HCT116 (cell line): ENCODE measurements at regions not wholly inside any gene's neighbourhood (a gene's known extent, or its start where the extent isn't known, plus 50 kb on each side); places are given as distances from the start of the nearest gene placed in this dataset.

Experiments used
- ATAC-seq: fragments of 200-7000 bp; cut with Tn5 transposase; 2 replicates; pipeline ENCODE4 v1.9.1; 2020; ENCODE audit warnings: mild to moderate bottlenecking, moderate library complexity
- BruUV-seq: library from RNA; stranded (reverse); fragments of 400-500 nt; replicated peaks from 2 replicates; lab custom pipeline; 2021; lab: Mats Ljungman, UMichigan
- CTCF ChIA-PET: fragments of 300-600 bp; sonication (Branson Sonifier 250); formaldehyde crosslinking; loops from one replicate; lab custom pipeline; 2021; ENCODE audit warnings: antibody characterized with exemption; lab: Charles Lee
- POLR2A ChIA-PET: fragments of 300-600, 350-600 bp; sonication (Branson Sonifier 250); formaldehyde crosslinking; loops from one replicate; lab custom pipeline; 2021; ENCODE audit warnings: antibody characterized with exemption; lab: Charles Lee
- RAD21 ChIA-PET, 2 experiments: fragments of 300-600 bp; sonication (Branson Sonifier 250); formaldehyde crosslinking; loops; one replicate each; lab custom pipeline; 2023; ENCODE audit warnings: low total read pairs in 2 of 2; ENCODE audit not compliant: uncharacterized antibody in 2 of 2, unreplicated experiment in 2 of 2, low non-redundant PET in 1 of 2; lab: Charles Lee
- DNase-seq: peaks from one replicate; pipeline ENCODE4 v3.0.0-alpha.2; 2010; ENCODE audit warnings: low read depth, low spot score
- H2AFZ ChIP-seq: fragments of 200-600 bp; shearing (Covaris generic), sonication (generic); 2 replicates; pipeline ENCODE4 v1.6.1; 2017; ENCODE audit warnings: low read depth, mixed run types, mixed read lengths, antibody characterized with exemption, low read length; ENCODE audit not compliant: poor library complexity, severe bottlenecking
- H3K27ac ChIP-seq: 2 replicates; pipeline ENCODE4 v1.5.1; 2012; ENCODE audit warnings: low read depth, low read length
- H3K27me3 ChIP-seq: fragments of 200-600 bp; sonication (generic); 2 replicates; pipeline ENCODE4 v1.6.1; 2016; ENCODE audit warnings: mixed run types, low read length, mixed read lengths; ENCODE audit not compliant: insufficient read depth
- H3K36me3 ChIP-seq, 2 experiments: fragments of 200-500 bp in 1 of 2; fragments of 200-600 bp in 1 of 2; sonication (Bioruptor generic) in 1 of 2; sonication (generic) in 1 of 2; 2 replicates each; pipeline versions ENCODE4 v1.5.1 to v1.6.1; 2014 to 2016; ENCODE audit warnings: low read length in 2 of 2, inconsistent platforms in 1 of 2, mixed read lengths in 1 of 2, mixed run types in 1 of 2; ENCODE audit not compliant: insufficient read depth in 2 of 2, control insufficient read depth in 1 of 2
- H3K4me1 ChIP-seq, 2 experiments: fragments of 200-600 bp in 1 of 2; sonication (generic) in 1 of 2; 2 replicates each; pipeline versions ENCODE4 v1.5.1 to v1.6.1; 2012 to 2017; ENCODE audit warnings: low read length in 2 of 2, inconsistent platforms in 1 of 2, mild to moderate bottlenecking in 1 of 2, mixed read lengths in 1 of 2, mixed run types in 1 of 2, moderate library complexity in 1 of 2; ENCODE audit not compliant: insufficient read depth in 2 of 2, control insufficient read depth in 1 of 2
- H3K4me2 ChIP-seq: fragments of 200-600 bp; sonication (generic); 2 replicates; pipeline ENCODE4 v1.6.1; 2017; ENCODE audit warnings: mixed run types, low read length, mixed read lengths
- H3K4me3 ChIP-seq, 2 experiments: fragments of 200-600 bp in 1 of 2; sonication (generic) in 1 of 2; replicated peaks in 1 of 2; 2 replicates each; pipeline ENCODE4 v1.5.1; 2011 to 2016; ENCODE audit warnings: low read length in 2 of 2, control low read depth in 1 of 2, low read depth in 1 of 2, mild to moderate bottlenecking in 1 of 2, mixed read lengths in 1 of 2, mixed run types in 1 of 2
- H3K79me2 ChIP-seq: fragments of 200-600 bp; sonication (generic); 2 replicates; pipeline ENCODE4 v1.6.1; 2017; ENCODE audit warnings: mild to moderate bottlenecking, mixed run types, low read length, moderate library complexity, mixed read lengths; ENCODE audit not compliant: insufficient read depth
- H3K9ac ChIP-seq: fragments of 200-600 bp; sonication (generic); 2 replicates; pipeline ENCODE4 v1.6.1; 2016; ENCODE audit warnings: low read length, mixed read lengths
- H3K9me2 ChIP-seq: fragments of 200-600 bp; sonication (generic), shearing (Covaris generic); 2 replicates; pipeline ENCODE4 v1.6.1; 2017; ENCODE audit warnings: mixed run types, mild to moderate bottlenecking, moderate library complexity; ENCODE audit not compliant: insufficient read depth
- H3K9me3 ChIP-seq, 2 experiments: fragments of 200-500 bp in 1 of 2; fragments of 200-600 bp in 1 of 2; sonication (Bioruptor generic) in 1 of 2; sonication (generic) in 1 of 2; 2 replicates each; pipeline ENCODE4 v1.6.1; 2014 to 2017; ENCODE audit warnings: low read length in 2 of 2, mixed read lengths in 2 of 2, inconsistent platforms in 1 of 2, low read depth in 1 of 2, mild to moderate bottlenecking in 1 of 2, mixed run types in 1 of 2, moderate library complexity in 1 of 2; ENCODE audit not compliant: control insufficient read depth in 1 of 2, insufficient read depth in 1 of 2
- H4K20me1 ChIP-seq: fragments of 200-600 bp; sonication (generic), shearing (Covaris generic); 2 replicates; pipeline ENCODE4 v1.6.1; 2017; ENCODE audit warnings: mixed run types, mild to moderate bottlenecking, moderate library complexity; ENCODE audit not compliant: insufficient read depth
- CTCF ChIP-seq, 3 experiments: fragments of 200-600 bp in 1 of 3; sonication (generic) in 1 of 3; IDR thresholded peaks in 2 of 3; conservative IDR thresholded peaks in 1 of 3; 2 replicates each; pipeline ENCODE4 v1.5.1; 2012 to 2017; ENCODE audit warnings: low read depth in 2 of 3, low read length in 2 of 3, antibody characterized with exemption in 1 of 3, borderline replicate concordance in 1 of 3, control low read depth in 1 of 3, mild to moderate bottlenecking in 1 of 3, mixed read lengths in 1 of 3, mixed run types in 1 of 3, moderate library complexity in 1 of 3; ENCODE audit not compliant: insufficient read depth in 1 of 3
- ELF1 ChIP-seq: IDR thresholded peaks from 2 replicates; pipeline ENCODE4 v1.6.1; 2012; ENCODE audit warnings: low read depth, borderline replicate concordance
- FOSL1 ChIP-seq: IDR thresholded peaks from 2 replicates; pipeline ENCODE4 v1.6.1; 2012; ENCODE audit warnings: low read depth
- JUND ChIP-seq: IDR thresholded peaks from 2 replicates; pipeline ENCODE4 v1.6.1; 2012
- intact Hi-C: fragments of 100-400 bp; cut with micrococcal nuclease; formaldehyde crosslinking; loops from 2 replicates; pipeline ENCODE4 v1.10.0; 2022

- no peak overlapping the region for H3K4me2 ChIP-seq
- H3K27ac ChIP-seq = no peak overlapping the region
- no peaks in the 10 kb centered on the region for H3K9me3 ChIP-seq
- CTCF ChIA-PET = no interaction called here
- H3K4me1 ChIP-seq = no peaks in the 10 kb centered on the region
- intact Hi-C loops = no loop called here
- RAD21 ChIA-PET = no interaction called here
- no peaks in the 10 kb centered on the region for H3K36me3 ChIP-seq
- TF ChIP-seq FOSL1 = no peak
- TF ChIP-seq JUND = no peak
- TF ChIP-seq CTCF (IDR thresholded peaks at IDR 0.05 in 2 of 3, conservative IDR thresholded peaks at IDR 0.05 in 1 of 3; ENCODE audit: borderline replicate concordance in 1 of 3, insufficient read depth in 1 of 3, low read depth in 2 of 3, low read length in 2 of 3) = no peak
- H3K79me2 ChIP-seq = no peaks in the 10 kb centered on the region
- DNase-seq (no peak), ATAC-seq (no peak)
- no peak overlapping the region for H3K4me3 ChIP-seq
- no peak overlapping the region for H2AFZ ChIP-seq
- no TSS peak for BruUV-seq
- POLR2A ChIA-PET = no interaction called here
- no peak overlapping the region for H3K9ac ChIP-seq
- H4K20me1 ChIP-seq = no peaks in the 10 kb centered on the region
- H3K9me2 ChIP-seq = no peaks in the 10 kb centered on the region
- no peaks in the 10 kb centered on the region for H3K27me3 ChIP-seq
Measured at GRCh38 chr10:130926442-130926841, 385.1 kb downstream of the TCERG1L start.

GRCh38 chr10:130927157-130927556 is 384.4 kb downstream of the TCERG1L start:
- Histone ChIP-seq H3K9ac (no peak overlapping the region), H3K4me1 (no peaks in the 10 kb centered on the region)
- TF ChIP-seq JUND (no peak), ELF1 (no peak)
- TF ChIP-seq, all 23 proteins: peak for 0
- CTCF ChIA-PET = no interaction called here
- DNase-seq = no peak
- Histone ChIP-seq H3K9me3 (no peaks in the 10 kb centered on the region), H3K27me3 (no peaks in the 10 kb centered on the region), H3K27ac (no peak overlapping the region), H4K20me1 (no peaks in the 10 kb centered on the region), H2AFZ (no peak overlapping the region), H3K79me2 (no peaks in the 10 kb centered on the region), H3K4me3 (no peak overlapping the region), H3K9me2 (no peaks in the 10 kb centered on the region), H3K4me2 (no peak overlapping the region), H3K36me3 (no peaks in the 10 kb centered on the region)
- RAD21 ChIA-PET = no interaction called here
- intact Hi-C loops = no loop called here
- no TSS peak for BruUV-seq
- POLR2A ChIA-PET = no interaction called here
- no peak for ATAC-seq
